ENCODE measurements at regions not wholly inside any gene's neighbourhood (a gene's known extent, or its start where the extent isn't known, plus 50 kb on each side); places are given as distances from the start of the nearest gene placed in this dataset.
"Not testable (repeated sequence)": the region's sequence is repeated elsewhere in the genome, so short reads cannot be mapped to it uniquely, and the experiment has no call there.

- no peak for DNase-seq (ENCODE audit: low spot score)
Observed at GRCh38 chr21:22764222-22764621, 1766.0 kb downstream of the NCAM2 start.

GRCh38 chr21:22791376-22791775 lies 1793.2 kb downstream of the NCAM2 start:
- DNase-seq (ENCODE audit: low spot score), result no peak

- peak; percentile 21 for DNase-seq (ENCODE audit: low spot score)
Observed at GRCh38 chr21:22791986-22792560, 1793.9 kb downstream of the NCAM2 start.

GRCh38 chr21:22795091-22795490 lies 1796.9 kb downstream of the NCAM2 start:
- no peak for DNase-seq (ENCODE audit: low spot score)

GRCh38 chr21:22795644-22796043 lies 1797.4 kb downstream of the NCAM2 start:
- DNase-seq (ENCODE audit: low spot score), result no peak

- no peak for DNase-seq (ENCODE audit: low spot score)
Observed at GRCh38 chr21:22796147-22796546, 1797.9 kb downstream of the NCAM2 start.

GRCh38 chr21:22804151-22804550 lies 1805.9 kb downstream of the NCAM2 start:
- DNase-seq (ENCODE audit: low spot score), result no peak

- no peak for DNase-seq (ENCODE audit: low spot score)
Observed at GRCh38 chr21:22806278-22806677, 1808.1 kb downstream of the NCAM2 start.

GRCh38 chr21:22813201-22813600 lies 1815.0 kb downstream of the NCAM2 start:
- DNase-seq (ENCODE audit: low spot score), result no peak

- DNase-seq (ENCODE audit: low spot score), result not testable (repeated sequence)
Observed at GRCh38 chr21:22818681-22819485, 1820.7 kb downstream of the NCAM2 start.

GRCh38 chr21:22827422-22827821 lies 1829.2 kb downstream of the NCAM2 start:
- no peak for DNase-seq (ENCODE audit: low spot score)

- DNase-seq (ENCODE audit: low spot score), result no peak
Observed at GRCh38 chr21:22842875-22843274, 1844.7 kb downstream of the NCAM2 start.

GRCh38 chr21:22855581-22855980 lies 1857.4 kb downstream of the NCAM2 start:
- DNase-seq (ENCODE audit: low spot score), result no peak

- no peak for DNase-seq (ENCODE audit: low spot score)
Observed at GRCh38 chr21:22871692-22872091, 1873.5 kb downstream of the NCAM2 start.

GRCh38 chr21:22880573-22880972 lies 1882.4 kb downstream of the NCAM2 start:
- DNase-seq (ENCODE audit: low spot score), result no peak

- DNase-seq (ENCODE audit: low spot score), result no peak
Observed at GRCh38 chr21:22881131-22881530, 1882.9 kb downstream of the NCAM2 start.

GRCh38 chr21:22885079-22885478 lies 1886.9 kb downstream of the NCAM2 start:
- no peak for DNase-seq (ENCODE audit: low spot score)

GRCh38 chr21:22885614-22886013 lies 1887.4 kb downstream of the NCAM2 start:
- DNase-seq (ENCODE audit: low spot score), result no peak

- no peak for DNase-seq (ENCODE audit: low spot score)
Observed at GRCh38 chr21:22889445-22889844, 1891.2 kb downstream of the NCAM2 start.

- DNase-seq (ENCODE audit: low spot score), result no peak
Observed at GRCh38 chr21:22890656-22891055, 1892.4 kb downstream of the NCAM2 start.

GRCh38 chr21:22892028-22892427 lies 1893.8 kb downstream of the NCAM2 start:
- DNase-seq (ENCODE audit: low spot score), result no peak

GRCh38 chr21:22892740-22893139 lies 1894.5 kb downstream of the NCAM2 start:
- DNase-seq (ENCODE audit: low spot score), result no peak

- DNase-seq (ENCODE audit: low spot score), result no peak
Observed at GRCh38 chr21:22898051-22898665, 1899.9 kb downstream of the NCAM2 start.

Measured in hematopoietic multipotent progenitor cell treated with erythropoietin and hydrocortisone succinate and interleukin-3 and kit ligand, for 15 days (in vitro differentiated cells).